WTC11 (cell line): ENCODE measurements at regions not wholly inside any gene's neighbourhood (a gene's known extent, or its start where the extent isn't known, plus 50 kb on each side); places are given as distances from the start of the nearest gene placed in this dataset.

Experiments
- ATAC-seq: fragments of 200-7000 bp; cut with Tn5 transposase; 2 replicates; pipeline ENCODE4 v1.10.0; 2021; ENCODE audit warnings: mild to moderate bottlenecking, moderate library complexity
- CTCF ChIA-PET: fragments of 300-600 bp; sonication (Branson Sonifier 250); formaldehyde crosslinking; loops from one replicate; lab custom pipeline; 2021; ENCODE audit warnings: antibody characterized with exemption; lab: Charles Lee
- POLR2A ChIA-PET: fragments of 350-600 bp; sonication (Branson Sonifier 250); formaldehyde crosslinking; loops from one replicate; lab custom pipeline; 2021; ENCODE audit warnings: antibody characterized with exemption; lab: Charles Lee
- DNase-seq: peaks from one replicate; pipeline ENCODE4 v3.0.0; 2021; ENCODE audit warnings: low spot score
- H3K27ac Mint-ChIP-seq: 2 replicates; pipeline ENCODE4 v1.8.0; 2021; ENCODE audit warnings: mixed read lengths
- H3K27me3 Mint-ChIP-seq: 2 replicates; pipeline ENCODE4 v1.8.0; 2021; ENCODE audit warnings: low read depth, mild to moderate bottlenecking, moderate library complexity, mixed read lengths
- H3K36me3 Mint-ChIP-seq: 2 replicates; pipeline ENCODE4 v1.8.0; 2021; ENCODE audit warnings: mixed read lengths
- H3K4me1 Mint-ChIP-seq: 2 replicates; pipeline ENCODE4 v1.8.0; 2022; ENCODE audit warnings: mixed read lengths
- H3K4me3 Mint-ChIP-seq: 2 replicates; pipeline ENCODE4 v1.8.0; 2021; ENCODE audit warnings: mild to moderate bottlenecking, moderate library complexity, mixed read lengths
- H3K9me3 Mint-ChIP-seq: 2 replicates; pipeline ENCODE4 v1.8.0; 2021; ENCODE audit warnings: mixed read lengths
- ATF1 ChIP-seq: sonication (generic); formaldehyde crosslinking; IDR thresholded peaks from 2 replicates; pipeline ENCODE4 v1.8.1; 2023; ENCODE audit warnings: mild to moderate bottlenecking, moderate library complexity, missing genetic modification reagents
- ATF2 ChIP-seq: sonication (generic); formaldehyde crosslinking; IDR thresholded peaks from 2 replicates; pipeline ENCODE4 v1.8.1; 2022; ENCODE audit warnings: low read depth, missing genetic modification reagents, borderline replicate concordance
- FOXJ3 ChIP-seq: sonication (generic); formaldehyde crosslinking; IDR thresholded peaks from 2 replicates; pipeline ENCODE4 v1.9.0; 2021; ENCODE audit warnings: missing genetic modification reagents, mild to moderate bottlenecking, borderline replicate concordance
- FOXP1 ChIP-seq: sonication (generic); formaldehyde crosslinking; IDR thresholded peaks from 2 replicates; pipeline ENCODE4 v1.8.0; 2022; ENCODE audit warnings: missing genetic modification reagents, mild to moderate bottlenecking, moderate library complexity, borderline replicate concordance
- GRHL2 ChIP-seq: fragments of 250-450 bp; sonication (Bioruptor Pico); IDR thresholded peaks from 2 replicates; pipeline ENCODE4 v1.8.0; 2022; ENCODE audit warnings: mild to moderate bottlenecking, moderate library complexity; ENCODE audit not compliant: insufficient replicate concordance, severe bottlenecking
- JAZF1 ChIP-seq: fragments of 250-450 bp; sonication (Bioruptor Pico); IDR thresholded peaks from 2 replicates; pipeline ENCODE4 v1.9.0; 2021; ENCODE audit warnings: moderate library complexity, mild to moderate bottlenecking, inconsistent platforms
- KAT7 ChIP-seq: sonication (generic); formaldehyde crosslinking; IDR thresholded peaks from 2 replicates; pipeline ENCODE4 v1.8.1; 2023; ENCODE audit warnings: missing genetic modification reagents, mild to moderate bottlenecking, borderline replicate concordance
- MAX ChIP-seq: sonication (generic); formaldehyde crosslinking; IDR thresholded peaks from 2 replicates; pipeline ENCODE4 v1.8.0; 2022; ENCODE audit warnings: mild to moderate bottlenecking, missing genetic modification reagents
- MYBL2 ChIP-seq: sonication (generic); formaldehyde crosslinking; IDR thresholded peaks from 2 replicates; pipeline ENCODE4 v1.8.1; 2023; ENCODE audit warnings: mild to moderate bottlenecking, moderate library complexity, missing genetic modification reagents
- NFATC4 ChIP-seq: fragments of 250-450 bp; sonication (Bioruptor Pico); IDR thresholded peaks from 2 replicates; pipeline ENCODE4 v1.9.0; 2021; ENCODE audit warnings: mild to moderate bottlenecking
- NR2C2 ChIP-seq: sonication (generic); formaldehyde crosslinking; IDR thresholded peaks from 2 replicates; pipeline ENCODE4 v1.8.0; 2022; ENCODE audit warnings: mild to moderate bottlenecking, missing genetic modification reagents
- PRDM15 ChIP-seq: sonication (generic); formaldehyde crosslinking; IDR thresholded peaks from 2 replicates; pipeline ENCODE4 v1.8.0; 2022; ENCODE audit warnings: missing genetic modification reagents
- PREB ChIP-seq: sonication (generic); formaldehyde crosslinking; IDR thresholded peaks from 2 replicates; pipeline ENCODE4 v1.8.1; 2022; ENCODE audit warnings: mild to moderate bottlenecking, missing genetic modification reagents, moderate library complexity, borderline replicate concordance
- RORB ChIP-seq: fragments of 250-450 bp; sonication (Bioruptor Pico); IDR thresholded peaks from 2 replicates; pipeline ENCODE4 v1.9.0; 2021; ENCODE audit warnings: mild to moderate bottlenecking
- SMAD3 ChIP-seq: sonication (generic); formaldehyde crosslinking; IDR thresholded peaks from 2 replicates; pipeline ENCODE4 v1.8.0; 2022; ENCODE audit warnings: missing genetic modification reagents, mild to moderate bottlenecking, borderline replicate concordance
- TCF7 ChIP-seq: sonication (generic); formaldehyde crosslinking; IDR thresholded peaks from 2 replicates; pipeline ENCODE4 v1.8.0; 2022; ENCODE audit warnings: mild to moderate bottlenecking, low read depth, missing genetic modification reagents, moderate library complexity
- TEAD1 ChIP-seq: sonication (generic); formaldehyde crosslinking; IDR thresholded peaks from 2 replicates; pipeline ENCODE4 v1.8.0; 2022; ENCODE audit warnings: mild to moderate bottlenecking, missing genetic modification reagents
- ZNF263 ChIP-seq: sonication (generic); formaldehyde crosslinking; IDR thresholded peaks from 2 replicates; pipeline ENCODE4 v1.8.1; 2022; ENCODE audit warnings: low read depth, mild to moderate bottlenecking, moderate library complexity, missing genetic modification reagents
- ZNF396 ChIP-seq: fragments of 250-450 bp; sonication (Bioruptor Pico); IDR thresholded peaks from 2 replicates; pipeline ENCODE4 v1.8.0; 2021; ENCODE audit warnings: mild to moderate bottlenecking, moderate library complexity, borderline replicate concordance
- ZNF423 ChIP-seq: fragments of 250-450 bp; sonication (Bioruptor Pico); IDR thresholded peaks from 2 replicates; pipeline ENCODE4 v2.1.2; 2022; ENCODE audit warnings: mild to moderate bottlenecking, moderate library complexity

GRCh38 chr14:30017370-30017993 is 89.8 kb upstream of the PRKD1 start:
- POLR2A ChIA-PET: no interaction called here
- DNase-seq (no peak), ATAC-seq (no peak)
- CTCF ChIA-PET: no interaction called here
- Mint-ChIP-seq H3K9me3 (peaks cover 50% of the 10 kb centered on the region), H3K4me3 (no peak overlapping the region), H3K27ac (no peak overlapping the region), H3K27me3 (no peaks in the 10 kb centered on the region; the same call in none of the 2 replicates), H3K4me1 (no peaks in the 10 kb centered on the region), H3K36me3 (peaks cover 3% of the 10 kb centered on the region; the same call in 1 of the 2 replicates)
- TF ChIP-seq PREB (CRISPR knock-in tag) (no peak), JAZF1 (no peak), KAT7 (CRISPR knock-in tag) (no peak), ATF1 (CRISPR knock-in tag) (no peak), ZNF263 (CRISPR knock-in tag) (no peak), MYBL2 (CRISPR knock-in tag) (no peak), TCF7 (CRISPR knock-in tag) (no peak)

GRCh38 chr14:30020271-30020670 is 92.6 kb upstream of the PRKD1 start:
- CTCF ChIA-PET: no interaction called here
- POLR2A ChIA-PET: no interaction called here
- peaks cover 68% of the 10 kb centered on the region for H3K9me3 Mint-ChIP-seq

More at GRCh38 chr14:30020271-30020670, 92.6 kb upstream of the PRKD1 start:
- Mint-ChIP-seq H3K4me1 (no peaks in the 10 kb centered on the region), H3K4me3 (no peak overlapping the region), H3K27me3 (no peaks in the 10 kb centered on the region; the same call in 1 of the 2 replicates), H3K36me3 (peaks cover 18% of the 10 kb centered on the region), H3K27ac (no peak overlapping the region)
- TF ChIP-seq FOXP1 (CRISPR knock-in tag) (no peak), NR2C2 (CRISPR knock-in tag) (no peak), ATF2 (no peak), NFATC4 (CRISPR knock-in tag) (no peak), RORB (no peak), GRHL2 (CRISPR knock-in tag) (no peak), PREB (CRISPR knock-in tag) (no peak), MAX (CRISPR knock-in tag) (no peak), ZNF396 (CRISPR knock-in tag) (no peak), ZNF263 (CRISPR knock-in tag) (no peak), PRDM15 (no peak), SMAD3 (CRISPR knock-in tag) (no peak), ZNF423 (no peak), FOXJ3 (CRISPR knock-in tag) (no peak), TEAD1 (CRISPR knock-in tag) (no peak)
- no peak for ATAC-seq
- no peak for DNase-seq
